ENCODE measurements at regions not wholly inside any gene's neighbourhood (a gene's known extent, or its start where the extent isn't known, plus 50 kb on each side); places are given as distances from the start of the nearest gene placed in this dataset.
"Not testable (repeated sequence)": the region's sequence is repeated elsewhere in the genome, so short reads cannot be mapped to it uniquely, and the experiment has no call there.

GRCh38 chr15:31681529-31682259, 348.6 kb upstream of the CHRNA7 start:
- DNase-seq (ENCODE audit: low read depth), result not testable (repeated sequence)

GRCh38 chr15:31687088-31687487, 343.2 kb upstream of the CHRNA7 start:
- not testable (repeated sequence) for DNase-seq (ENCODE audit: low read depth)

DNA sequence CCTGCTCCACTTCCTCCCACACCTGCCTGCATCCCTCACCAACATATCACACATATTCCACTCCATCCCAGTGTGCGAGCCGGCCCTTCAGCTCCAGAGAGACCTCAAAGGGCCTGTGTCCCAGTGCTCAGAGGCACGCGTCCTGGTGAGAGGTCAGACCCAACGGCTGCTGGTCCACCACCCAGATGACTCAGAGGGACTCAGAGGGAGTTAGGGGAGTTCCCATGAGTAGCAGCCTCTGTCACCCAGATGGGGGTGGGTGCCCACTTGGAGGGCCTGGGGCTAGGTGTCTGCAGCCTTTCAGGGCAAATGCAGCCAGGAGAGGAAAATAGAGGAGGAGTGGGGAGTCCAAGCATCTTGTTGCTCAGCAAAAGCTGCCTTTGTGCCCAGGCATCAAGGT, 333.8 kb upstream of the CHRNA7 start:
- DNase-seq (ENCODE audit: low read depth), result not testable (repeated sequence)

DNA sequence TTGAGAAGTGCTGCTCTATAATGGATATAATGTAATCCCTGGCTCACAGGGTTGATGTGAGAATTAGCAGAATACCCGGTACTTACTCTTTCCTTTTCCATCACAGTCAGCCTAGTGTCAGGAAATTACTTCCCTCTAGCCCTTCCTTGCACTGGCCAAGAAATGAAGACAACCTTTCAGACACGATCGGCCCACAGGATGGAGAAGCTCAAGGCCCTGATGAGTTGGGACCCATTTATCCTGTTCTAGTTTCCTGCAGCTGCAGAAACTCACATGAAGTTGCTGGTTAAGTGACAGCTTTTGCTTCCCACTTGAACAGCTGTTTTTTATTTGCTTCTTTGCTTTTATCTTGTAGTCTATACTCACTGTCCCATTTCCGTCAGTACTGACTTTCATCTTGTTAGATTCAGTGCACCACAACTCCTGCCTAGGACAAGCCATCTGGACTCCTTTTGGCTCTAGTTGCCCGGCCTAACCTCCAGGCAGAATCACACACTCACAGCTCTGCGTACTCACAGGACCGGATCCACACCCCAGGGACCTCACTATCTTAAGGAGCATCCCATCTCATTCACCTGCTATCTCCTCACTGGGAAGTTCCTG, 325.1 kb upstream of the CHRNA7 start:
- not testable (repeated sequence) for DNase-seq (ENCODE audit: low read depth)

GRCh38 chr15:31707944-31708702, 322.2 kb upstream of the CHRNA7 start:
- DNase-seq (ENCODE audit: low read depth), result not testable (repeated sequence)

- not testable (repeated sequence) for DNase-seq (ENCODE audit: low read depth)
Observed at GRCh38 chr15:31708703-31709327, 321.5 kb upstream of the CHRNA7 start.

GRCh38 chr15:31709479-31709878, 320.8 kb upstream of the CHRNA7 start:
- not testable (repeated sequence) for DNase-seq (ENCODE audit: low read depth)

DNA sequence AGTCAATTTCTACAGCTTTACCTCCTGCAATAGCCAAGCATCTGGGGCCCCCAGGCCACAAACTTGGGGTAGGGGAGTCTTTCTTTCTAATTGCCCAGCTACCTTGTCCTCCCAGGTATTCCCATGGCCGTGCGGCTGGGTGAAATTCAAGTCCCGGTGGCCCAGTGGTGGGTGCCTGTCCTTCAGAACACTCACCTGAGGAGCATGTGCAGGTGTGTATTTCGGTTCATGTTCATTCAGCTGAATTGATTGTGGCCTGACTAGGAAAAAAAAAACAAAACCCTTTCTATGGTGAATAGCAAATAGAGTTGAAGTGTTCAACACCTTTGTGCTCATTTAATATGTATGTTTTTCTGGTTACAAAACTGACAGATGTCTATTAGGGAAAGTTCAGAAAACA, 319.5 kb upstream of the CHRNA7 start:
- not testable (repeated sequence) for DNase-seq (ENCODE audit: low read depth)

DNA sequence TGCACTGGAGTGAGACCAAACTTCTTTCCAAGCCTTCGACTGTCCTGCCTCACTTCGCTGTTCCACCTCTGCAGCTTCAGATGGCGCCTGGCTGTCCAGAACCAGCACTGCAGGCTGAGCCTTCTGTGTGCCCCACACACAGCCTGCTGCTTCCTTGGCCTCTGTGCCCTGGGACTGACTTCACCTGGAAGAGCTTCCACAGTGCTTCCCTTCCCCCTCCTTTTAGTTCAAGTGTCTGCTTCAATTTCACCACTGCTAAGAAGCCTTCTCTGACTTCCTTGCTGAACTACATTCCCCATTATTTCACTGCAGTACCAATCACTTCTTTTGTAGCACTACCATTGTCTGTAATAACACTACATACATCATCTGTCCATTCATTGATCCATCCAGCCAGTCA, 315.1 kb upstream of the CHRNA7 start:
- not testable (repeated sequence) for DNase-seq (ENCODE audit: low read depth)

DNA sequence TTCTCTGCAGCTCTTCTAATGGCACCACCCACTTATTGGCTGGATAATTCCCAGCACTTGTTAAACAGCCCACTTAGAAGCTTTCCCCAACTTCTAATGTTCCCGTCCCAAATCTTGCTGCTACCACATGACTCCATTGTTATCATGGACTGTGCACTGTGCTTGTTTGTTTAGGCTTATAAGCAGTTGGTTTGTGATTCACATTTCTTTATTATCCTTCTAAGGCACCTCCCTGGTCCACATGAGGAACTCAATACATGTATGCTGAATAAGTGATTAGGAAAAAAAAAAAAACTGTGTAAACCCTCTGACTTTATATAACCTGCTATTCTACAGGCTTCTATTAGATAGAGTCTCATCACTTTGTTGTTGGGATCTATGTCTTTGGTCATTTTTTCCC, 311.7 kb upstream of the CHRNA7 start:
- DNase-seq (ENCODE audit: low read depth), result not testable (repeated sequence)

DNA sequence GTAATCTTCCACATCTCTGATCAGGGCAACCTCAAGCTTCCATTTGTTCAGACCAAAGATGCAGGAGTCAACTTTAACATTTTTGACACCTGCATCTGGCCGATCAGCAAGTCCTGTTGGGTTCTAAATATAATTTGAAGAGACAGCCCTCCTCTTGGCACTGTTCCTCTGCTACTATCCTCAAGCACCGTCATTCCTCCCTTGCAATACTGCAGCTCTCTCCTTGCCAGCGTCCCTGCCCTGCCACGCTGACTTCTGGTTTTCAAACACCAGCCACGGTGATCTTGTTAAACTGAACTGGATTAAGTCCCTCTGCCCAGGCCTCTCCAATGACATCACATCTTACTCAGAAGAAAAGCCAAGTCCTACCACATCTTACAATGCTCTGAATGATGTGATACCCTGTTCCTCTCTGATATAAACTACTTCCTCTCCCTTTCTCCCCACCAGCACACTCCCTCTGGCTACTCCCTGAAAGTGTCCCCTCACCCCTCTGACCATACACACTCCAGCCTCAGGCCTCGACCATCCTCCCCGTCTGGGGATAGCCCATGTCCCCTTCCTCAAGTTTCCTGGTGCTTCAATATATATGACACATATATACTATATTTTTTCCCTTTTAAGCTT, 310.8 kb upstream of the CHRNA7 start:
- DNase-seq (ENCODE audit: low read depth), result not testable (repeated sequence)

- DNase-seq (ENCODE audit: low read depth), result not testable (repeated sequence)
Observed at GRCh38 chr15:31723019-31723418, 307.3 kb upstream of the CHRNA7 start.

DNA sequence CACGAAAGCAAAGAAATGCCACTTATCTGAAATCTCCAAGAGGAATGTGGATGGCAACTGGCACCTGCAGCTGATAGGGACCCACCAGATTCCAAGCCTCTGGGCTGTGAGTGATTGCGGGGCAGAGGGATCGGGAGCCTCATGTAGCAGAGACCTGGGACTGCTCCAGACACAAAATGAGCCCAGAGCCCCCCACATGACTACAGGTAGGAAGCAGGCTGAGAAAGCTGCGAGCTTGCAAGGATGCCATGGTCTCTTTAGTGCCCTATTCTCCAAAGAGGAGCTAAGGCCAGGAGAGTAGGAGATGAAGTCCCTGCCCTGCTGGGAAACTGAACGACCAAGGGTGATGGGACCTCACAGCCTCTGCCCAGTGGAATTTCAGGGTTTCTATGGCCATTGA, 305.4 kb upstream of the CHRNA7 start:
- not testable (repeated sequence) for DNase-seq (ENCODE audit: low read depth)

DNA sequence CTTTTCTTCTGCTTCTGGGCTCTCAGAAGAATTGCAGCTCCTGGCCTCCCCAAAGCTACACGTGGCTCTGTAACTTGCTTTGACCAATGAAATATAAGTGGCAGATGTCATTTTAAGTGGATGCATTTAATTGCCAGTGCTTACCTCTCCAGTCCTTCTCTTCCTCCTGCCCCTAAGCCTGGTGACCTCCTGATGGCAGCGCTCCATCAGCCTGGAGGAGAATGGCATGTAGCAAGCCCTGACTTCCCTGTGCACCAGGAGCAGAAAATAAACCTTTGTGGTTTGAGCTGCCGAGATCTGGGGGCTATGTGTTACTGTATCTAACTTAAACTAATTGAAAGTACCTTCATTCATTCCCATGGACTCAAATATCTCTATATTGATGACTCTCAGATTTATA, 304.7 kb upstream of the CHRNA7 start:
- not testable (repeated sequence) for DNase-seq (ENCODE audit: low read depth)

- DNase-seq (ENCODE audit: low read depth), result no peak
Observed at GRCh38 chr15:31727612-31728011, 302.7 kb upstream of the CHRNA7 start.

GRCh38 chr15:31732726-31733125, 297.6 kb upstream of the CHRNA7 start:
- no peak for DNase-seq (ENCODE audit: low read depth)

DNA sequence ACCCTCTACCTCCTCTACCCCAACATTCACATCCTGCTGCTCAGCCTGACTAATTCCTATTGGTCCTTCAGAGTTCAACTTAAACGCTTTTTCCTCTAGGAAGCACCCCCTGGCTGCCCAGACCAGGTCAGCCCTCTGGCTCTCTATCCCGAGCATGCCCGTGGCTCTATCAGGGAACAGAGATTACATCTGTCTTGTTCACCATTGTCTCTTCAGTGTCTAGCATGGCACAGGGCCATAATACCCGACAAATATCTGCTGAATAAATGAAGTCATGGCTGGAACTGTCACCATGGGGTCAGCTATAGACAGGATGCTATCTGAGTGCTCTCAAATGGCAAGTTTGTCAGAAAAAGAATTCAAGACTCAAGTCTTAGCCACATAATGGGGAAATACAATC, 296.9 kb upstream of the CHRNA7 start:
- DNase-seq (ENCODE audit: low read depth), result no peak

DNA sequence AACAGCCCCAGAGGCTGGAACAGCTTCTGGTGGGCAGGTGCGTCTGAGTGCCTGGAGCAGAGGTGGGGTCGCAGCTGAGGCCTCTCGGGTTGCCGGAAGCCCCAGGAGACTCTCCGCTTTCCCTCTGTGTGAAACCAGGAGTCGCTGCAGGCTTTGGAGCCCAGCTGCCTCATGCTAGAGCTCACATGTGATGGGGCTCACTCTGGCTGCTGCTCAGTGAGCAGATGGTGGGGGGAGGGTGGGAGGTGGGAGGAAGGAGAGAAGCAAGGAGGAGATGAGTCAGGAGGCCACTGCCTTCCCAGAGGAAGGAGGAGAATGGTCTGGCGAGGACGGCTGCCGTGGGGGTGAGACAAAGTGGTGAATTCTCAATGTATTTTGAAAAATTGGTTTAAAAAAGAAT, 290.1 kb upstream of the CHRNA7 start:
- no peak for DNase-seq (ENCODE audit: low read depth)

DNA sequence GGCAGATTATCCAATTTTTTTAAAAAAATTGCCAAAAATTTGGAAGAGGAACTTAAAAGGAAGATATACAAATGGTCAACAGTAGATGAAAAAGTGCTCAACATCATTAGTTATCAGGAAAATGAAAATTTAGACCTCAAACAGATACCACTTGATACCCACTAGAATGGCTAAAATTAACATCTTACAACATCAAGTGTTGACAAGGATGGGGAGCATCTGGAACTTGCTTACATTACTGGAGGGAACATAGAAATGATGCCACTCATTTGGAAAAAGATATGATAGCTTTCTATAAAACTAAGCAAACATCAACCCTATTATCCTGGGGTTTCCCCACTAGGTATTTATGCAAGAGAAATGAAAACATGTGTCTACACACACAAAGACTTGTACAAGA, 284.5 kb upstream of the CHRNA7 start:
- DNase-seq (ENCODE audit: low read depth), result no peak

DNA sequence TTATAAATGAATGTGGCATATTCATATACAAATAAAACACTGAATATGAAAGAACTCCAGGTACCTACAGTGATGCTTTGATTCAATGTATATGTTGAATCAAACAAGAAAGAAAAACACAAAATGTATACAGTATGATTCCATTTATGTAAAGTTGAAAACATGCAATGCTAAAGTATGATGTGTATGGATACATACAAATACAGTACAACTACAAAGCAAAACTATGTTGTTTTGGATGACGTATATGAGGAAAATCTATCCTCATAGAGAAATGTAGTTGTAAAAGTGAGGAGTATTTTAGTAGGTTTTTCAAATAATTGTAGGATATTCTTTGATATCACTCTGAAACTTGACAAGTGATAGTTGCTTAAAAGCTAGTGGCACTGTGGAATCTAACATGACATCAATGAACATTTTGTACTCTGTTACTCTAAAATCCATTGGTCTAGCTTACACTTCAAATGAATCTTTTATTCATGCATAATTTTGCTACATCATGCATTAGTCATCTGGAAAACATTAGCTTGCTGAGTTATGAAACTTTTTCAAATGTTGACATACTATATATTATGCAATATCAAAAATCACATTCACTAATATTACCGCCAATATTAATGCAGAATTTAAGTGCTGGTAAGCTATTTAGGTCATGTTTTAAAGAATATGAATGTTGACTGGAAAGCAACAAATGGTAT, 278.1 kb upstream of the CHRNA7 start:
- DNase-seq (ENCODE audit: low read depth), result no peak

GRCh38 chr15:31752905-31753304, 277.4 kb upstream of the CHRNA7 start:
- no peak for DNase-seq (ENCODE audit: low read depth)

Data from stimulated activated CD8-positive, alpha-beta memory T cell treated with anti-CD3 and anti-CD28 coated beads, Interleukin-7, amount 100 ng/mL, for 24 hours (primary cell).